ENCODE measurements at regions not wholly inside any gene's neighbourhood (a gene's known extent, or its start where the extent isn't known, plus 50 kb on each side); places are given as distances from the start of the nearest gene placed in this dataset.

- no peak for DNase-seq
- Histone ChIP-seq H3K36me3 (no peaks in the 10 kb centered on the region), H3K27ac (no peak overlapping the region), H3K27me3 (ENCODE audit: insufficient read depth, low read depth, severe bottlenecking) (no peaks in the 10 kb centered on the region), H3K9me3 (ENCODE audit: severe bottlenecking) (no peaks in the 10 kb centered on the region), H3K4me3 (ENCODE audit: low read depth, low read length) (no peak overlapping the region)
- no peak for TF ChIP-seq CTCF (IDR thresholded peaks at IDR 0.05; ENCODE audit: low read depth, low read length)
These were observed 144.3 kb upstream of the SMAD1 start for GRCh38 chr4:145337391-145337790.

- no peak for TF ChIP-seq CTCF (IDR thresholded peaks at IDR 0.05; ENCODE audit: low read depth, low read length)
- no peak overlapping the region for H3K27ac ChIP-seq
- H3K36me3 ChIP-seq: no peaks in the 10 kb centered on the region
- no peaks in the 10 kb centered on the region for H3K9me3 ChIP-seq (ENCODE audit: severe bottlenecking)
- no peaks in the 10 kb centered on the region for H3K27me3 ChIP-seq (ENCODE audit: insufficient read depth, low read depth, severe bottlenecking)
- no peak for DNase-seq
- no peak overlapping the region for H3K4me3 ChIP-seq (ENCODE audit: low read depth, low read length)
These were observed 147.9 kb upstream of the SMAD1 start for GRCh38 chr4:145333786-145334185.

DNA sequence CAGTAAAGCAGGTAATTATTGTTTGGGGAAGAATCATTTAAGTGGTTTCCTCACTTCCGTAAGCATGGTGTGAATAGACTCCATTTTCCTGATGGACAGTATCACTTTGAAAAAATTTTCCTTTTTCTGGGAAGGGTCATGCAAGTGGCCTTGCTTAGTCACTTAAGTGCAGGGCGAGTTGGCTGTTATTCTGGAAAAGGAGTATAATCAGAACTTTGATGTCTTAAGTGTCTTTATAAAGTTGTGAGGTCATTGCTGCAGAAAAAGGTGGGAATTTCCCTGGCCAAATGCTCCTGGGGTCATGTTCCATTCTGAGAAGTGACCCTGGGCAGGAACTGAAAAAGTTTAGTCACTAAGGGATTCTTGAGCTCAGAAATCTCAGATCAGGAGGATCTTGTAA lies 146.1 kb upstream of the OTUD4 start:
- no peak for TF ChIP-seq CTCF (IDR thresholded peaks at IDR 0.05; ENCODE audit: low read depth, low read length)
- Histone ChIP-seq H3K9me3 (ENCODE audit: severe bottlenecking) (no peaks in the 10 kb centered on the region), H3K27ac (no peak overlapping the region), H3K36me3 (no peaks in the 10 kb centered on the region), H3K4me3 (ENCODE audit: low read depth, low read length) (no peak overlapping the region), H3K27me3 (ENCODE audit: insufficient read depth, low read depth, severe bottlenecking) (no peaks in the 10 kb centered on the region)
- no peak for DNase-seq

DNA sequence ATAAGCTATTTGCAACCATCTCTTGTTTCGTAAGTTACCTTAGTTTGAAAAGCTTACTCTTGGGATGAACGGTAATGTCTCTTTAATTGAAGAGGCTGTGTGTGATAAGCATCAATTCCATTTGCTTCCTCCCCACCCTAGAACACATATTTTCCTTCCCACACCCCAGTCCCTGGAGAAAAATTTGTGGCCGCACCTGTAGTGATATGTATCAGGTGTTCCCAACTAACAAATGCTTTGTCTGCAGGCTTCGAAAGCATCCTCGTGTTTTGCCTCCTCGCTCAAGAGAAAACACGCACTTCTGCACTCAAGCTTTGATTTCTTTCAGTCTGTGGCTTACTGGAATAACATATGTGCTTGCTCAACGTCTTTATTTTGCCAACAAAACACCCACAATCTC lies 143.8 kb upstream of the OTUD4 start:
- DNase-seq: no peak

DNA sequence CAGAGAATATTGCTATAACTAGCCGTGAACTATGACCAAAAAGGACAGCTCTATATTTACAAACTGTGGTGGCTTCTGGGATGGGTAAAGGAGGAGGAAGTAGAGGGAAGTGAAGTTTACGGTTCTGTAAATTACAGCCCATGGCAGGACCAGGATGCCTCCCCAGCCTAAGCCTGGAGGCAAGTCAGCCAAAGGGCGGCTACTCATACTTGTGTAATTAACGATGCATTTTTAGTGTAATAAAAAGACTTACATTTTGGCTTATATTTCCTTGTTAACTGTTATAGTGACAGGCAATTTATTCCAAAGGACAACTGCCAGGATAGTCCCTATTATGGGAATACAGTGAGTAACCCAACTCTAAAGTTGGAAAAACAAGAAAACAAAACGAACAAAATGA lies 139.9 kb upstream of the OTUD4 start:
- no peaks in the 10 kb centered on the region for H3K36me3 ChIP-seq
- no peaks in the 10 kb centered on the region for H3K9me3 ChIP-seq (ENCODE audit: severe bottlenecking)
- DNase-seq: no peak
- TF ChIP-seq CTCF (IDR thresholded peaks at IDR 0.05; ENCODE audit: low read depth, low read length): no peak
- no peak overlapping the region for H3K27ac ChIP-seq
- H3K27me3 ChIP-seq (ENCODE audit: insufficient read depth, low read depth, severe bottlenecking): no peaks in the 10 kb centered on the region
- H3K4me3 ChIP-seq (ENCODE audit: low read depth, low read length): no peak overlapping the region

More for the DNA sequence above, 143.8 kb upstream of the OTUD4 start:
- Histone ChIP-seq H3K9me3 (ENCODE audit: severe bottlenecking) (no peaks in the 10 kb centered on the region), H3K27me3 (ENCODE audit: insufficient read depth, low read depth, severe bottlenecking) (no peaks in the 10 kb centered on the region), H3K36me3 (no peaks in the 10 kb centered on the region), H3K27ac (no peak overlapping the region), H3K4me3 (ENCODE audit: low read depth, low read length) (no peak overlapping the region)
- no peak for TF ChIP-seq CTCF (IDR thresholded peaks at IDR 0.05; ENCODE audit: low read depth, low read length)

DNA sequence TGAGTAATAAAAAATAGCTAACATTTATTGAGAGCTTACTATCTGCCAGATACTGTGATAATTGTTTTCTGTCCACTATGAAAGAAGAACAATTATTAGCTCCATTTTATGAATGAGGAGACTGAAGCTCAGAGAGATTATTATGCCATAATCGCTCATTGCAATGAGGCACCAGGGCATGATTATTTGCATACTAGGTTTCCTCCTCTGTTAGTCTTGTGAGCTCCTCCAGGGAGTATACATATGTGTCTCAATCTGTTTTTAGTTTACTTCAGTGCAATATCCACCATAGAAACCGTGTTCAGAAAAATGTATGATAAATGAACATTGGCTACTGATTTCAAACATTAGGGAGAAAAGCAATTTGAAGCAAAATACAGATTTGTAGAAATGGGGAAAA lies 139.4 kb upstream of the OTUD4 start:
- H3K27ac ChIP-seq: no peak overlapping the region
- no peak for DNase-seq
- no peak for TF ChIP-seq CTCF (IDR thresholded peaks at IDR 0.05; ENCODE audit: low read depth, low read length)
- no peak overlapping the region for H3K4me3 ChIP-seq (ENCODE audit: low read depth, low read length)
- no peaks in the 10 kb centered on the region for H3K27me3 ChIP-seq (ENCODE audit: insufficient read depth, low read depth, severe bottlenecking)
- H3K36me3 ChIP-seq: no peaks in the 10 kb centered on the region
- H3K9me3 ChIP-seq (ENCODE audit: severe bottlenecking): no peaks in the 10 kb centered on the region
